G401 (cell line): ENCODE measurements at regions not wholly inside any gene's neighbourhood (a gene's known extent, or its start where the extent isn't known, plus 50 kb on each side); places are given as distances from the start of the nearest gene placed in this dataset.

ENCODE experiments used
- DNase-seq: peaks from one replicate; pipeline ENCODE4 v3.0.0-alpha.2; 2015; ENCODE audit warnings: low spot score
- in situ Hi-C: cut with HindIII; loops from 2 replicates; pipeline ENCODE4 v1.10.0; 2016; ENCODE audit warnings: low sequenced_read_pairs, mixed read lengths

DNA sequence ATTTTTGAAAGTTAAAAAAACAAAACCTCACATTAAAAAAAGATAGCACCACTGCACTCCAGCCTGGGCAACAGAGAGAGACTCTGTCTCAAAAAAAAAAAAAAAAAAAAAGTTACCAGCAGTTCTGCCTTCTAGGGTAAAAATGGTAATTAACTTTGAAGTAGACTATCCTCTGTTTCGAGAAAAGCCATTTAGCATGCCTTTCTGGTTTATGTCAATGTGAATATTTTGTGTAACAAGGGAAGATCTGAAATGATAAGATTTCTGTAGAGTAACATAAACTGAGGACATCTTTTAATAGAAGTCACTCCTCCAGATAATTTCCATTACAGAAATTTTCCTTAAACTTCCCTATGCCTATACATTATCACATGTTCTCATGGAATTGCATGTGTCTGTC lies 203.2 kb upstream of the GAP43 start:
- in situ Hi-C loops: no loop called here
- DNase-seq: no peak

DNA sequence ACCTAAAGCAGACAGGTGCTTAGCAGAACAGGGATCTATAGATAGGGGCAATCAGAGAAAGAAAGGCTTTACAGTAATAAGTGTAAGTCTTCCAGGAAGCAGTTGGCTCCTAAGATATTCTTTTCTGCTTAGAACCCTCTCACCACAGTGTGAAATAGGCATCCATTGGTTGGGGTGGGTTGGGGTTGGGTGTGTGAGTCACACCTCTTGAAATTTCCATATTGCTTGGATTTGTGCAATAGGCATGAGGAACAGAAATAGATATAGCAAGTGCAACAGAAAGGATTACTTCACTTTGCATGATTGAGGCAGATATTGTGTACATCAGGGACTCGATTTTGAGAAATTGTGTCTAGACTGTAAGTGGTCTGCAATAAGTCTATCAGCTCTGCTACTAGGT lies 200.1 kb upstream of the GAP43 start:
- in situ Hi-C loops: no loop called here

DNA sequence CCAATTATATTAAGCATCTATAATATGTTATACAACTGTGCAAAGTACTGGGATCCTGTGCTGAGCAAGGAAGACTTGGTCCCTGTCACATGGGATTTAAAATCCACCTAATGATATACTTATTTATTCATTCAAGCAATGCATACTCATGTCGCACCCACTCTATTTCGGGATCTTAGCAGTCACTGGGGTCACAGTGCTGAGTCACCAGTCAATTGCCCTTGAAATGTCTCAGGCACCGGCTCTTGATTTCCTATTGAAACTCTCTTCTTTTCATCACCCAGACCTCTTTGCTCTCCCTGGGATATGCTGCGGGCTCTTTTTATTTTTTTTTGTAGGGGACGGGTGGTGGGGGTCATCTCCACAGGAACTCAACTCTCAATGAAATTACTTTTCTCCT lies 194.5 kb upstream of the GAP43 start:
- DNase-seq: no peak

More for the DNA sequence above, 200.1 kb upstream of the GAP43 start:
- no peak for DNase-seq

DNA sequence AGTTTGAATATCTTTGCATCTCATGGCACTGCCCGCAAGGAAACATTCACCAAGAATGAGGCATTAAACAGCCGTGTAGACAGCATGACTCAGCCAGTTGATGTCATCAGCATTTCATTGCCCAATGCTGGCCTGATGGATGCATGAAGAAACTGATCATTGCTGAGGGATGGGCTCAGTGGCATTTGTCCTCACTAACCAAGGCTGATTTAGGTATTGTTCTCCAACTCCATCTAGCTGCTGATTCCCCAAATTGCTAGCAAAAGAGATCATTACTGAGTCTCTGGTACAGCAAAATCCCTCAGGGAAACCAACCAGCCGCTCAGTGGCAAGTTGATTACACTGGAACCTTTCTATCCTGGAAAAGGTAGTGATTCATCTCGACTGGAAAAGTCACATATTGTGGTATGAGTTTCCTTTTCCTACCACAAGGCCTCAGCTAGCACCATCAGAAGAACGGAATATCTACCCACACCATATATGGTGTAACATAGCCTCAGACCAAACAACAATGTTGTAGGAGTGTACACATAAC lies 186.5 kb upstream of the GAP43 start:
- in situ Hi-C loops: no loop called here
- no peak for DNase-seq

More for the DNA sequence above, 194.5 kb upstream of the GAP43 start:
- in situ Hi-C loops: no loop called here

DNA sequence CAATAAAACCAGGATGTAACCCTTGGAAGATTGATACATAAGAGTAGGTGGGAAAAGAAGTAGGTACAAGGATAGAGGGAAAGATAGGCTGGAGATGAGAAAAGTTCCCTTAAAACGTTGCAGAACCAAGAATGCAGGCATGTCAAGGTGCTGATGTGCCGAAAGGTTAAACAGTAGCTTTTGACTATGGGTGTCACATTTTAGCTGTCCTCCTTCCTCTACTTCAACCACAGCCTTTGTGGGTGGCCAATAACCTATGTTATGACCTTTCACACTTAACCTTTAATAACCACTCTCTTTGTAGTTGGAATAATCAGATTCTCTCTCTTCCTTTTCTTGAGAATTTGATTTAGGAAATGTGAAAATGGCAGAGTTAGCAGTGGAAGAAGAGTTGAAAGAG lies 184.5 kb upstream of the GAP43 start:
- in situ Hi-C loops: no loop called here
- DNase-seq: no peak

DNA sequence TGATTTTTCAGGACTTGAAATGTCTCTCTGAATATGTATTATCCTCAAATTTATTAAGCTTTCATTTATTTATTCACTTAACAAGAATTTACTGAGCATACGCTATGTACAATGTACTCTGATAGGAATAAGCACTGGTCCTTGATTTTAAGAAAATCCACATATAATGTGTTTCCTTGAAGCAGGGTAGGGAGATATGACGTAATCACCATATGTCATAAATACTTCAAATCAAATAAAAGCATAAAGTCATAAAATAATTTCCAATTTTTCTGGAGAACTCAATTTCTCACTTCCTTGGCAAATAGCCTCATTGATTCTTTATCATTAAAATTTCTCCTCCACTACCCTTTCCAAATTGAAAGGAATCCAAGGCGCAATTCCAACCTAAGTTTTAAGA lies 177.8 kb upstream of the GAP43 start:
- in situ Hi-C loops: no loop called here

DNA sequence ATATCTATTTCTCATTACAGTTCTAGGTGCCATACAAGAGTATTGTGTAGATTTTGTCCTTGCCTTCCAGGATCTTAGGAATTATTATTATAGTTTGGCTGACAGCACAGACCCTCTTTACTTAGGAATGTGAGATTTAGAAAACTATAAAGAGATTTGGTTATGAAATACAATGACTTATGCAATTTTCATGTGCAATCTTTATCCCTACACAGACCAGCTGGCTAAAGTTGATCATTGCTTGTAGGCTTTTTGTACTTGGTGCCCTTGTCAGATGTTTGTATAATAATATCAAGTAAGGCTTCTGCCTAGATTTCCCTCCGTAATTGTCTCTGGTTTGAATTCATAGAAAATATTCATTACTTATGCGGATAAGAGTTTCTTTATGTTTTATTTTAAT lies 174.5 kb upstream of the GAP43 start:
- no peak for DNase-seq
- in situ Hi-C loops: no loop called here

More for the DNA sequence above, 177.8 kb upstream of the GAP43 start:
- DNase-seq: no peak

DNA sequence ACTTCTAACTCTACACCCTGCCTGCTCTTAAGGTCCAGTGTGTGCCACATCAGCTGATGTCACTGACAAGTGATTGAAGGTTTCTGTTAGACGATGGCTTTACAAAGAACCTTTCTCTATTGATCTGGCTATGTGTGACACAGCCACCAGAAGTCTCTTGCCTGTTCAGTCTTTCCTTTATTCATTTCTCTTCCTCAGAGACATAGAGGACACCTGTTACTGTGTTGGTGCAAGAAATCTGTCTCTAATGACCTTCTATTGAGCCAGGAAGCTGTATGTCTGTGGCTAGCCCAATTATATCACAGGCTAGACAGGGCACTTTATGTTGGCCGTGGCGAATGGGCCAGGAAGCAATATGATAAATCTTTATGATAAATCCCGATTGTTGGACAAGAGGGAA lies 173.3 kb upstream of the GAP43 start:
- in situ Hi-C loops: no loop called here

DNA sequence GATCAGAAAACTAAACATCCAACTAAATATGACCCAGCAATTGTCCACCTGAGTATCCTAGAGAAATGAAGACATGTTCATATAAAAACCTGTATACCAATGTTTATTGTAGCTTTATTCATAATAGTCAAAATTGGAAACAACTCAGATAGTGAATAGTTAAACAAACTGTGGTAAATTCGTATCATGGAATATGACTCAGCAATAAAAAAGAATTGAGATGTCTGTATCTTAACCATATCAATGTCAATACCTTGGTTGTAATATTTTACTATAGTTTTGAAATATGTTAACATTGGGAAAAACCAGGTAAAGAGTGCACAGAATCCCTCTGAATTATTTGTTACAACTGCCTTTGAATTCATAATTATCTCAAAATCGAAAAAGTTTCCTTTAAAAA lies 159.3 kb upstream of the GAP43 start:
- in situ Hi-C loops: no loop called here

More for the DNA sequence above, 173.3 kb upstream of the GAP43 start:
- no peak for DNase-seq

DNA sequence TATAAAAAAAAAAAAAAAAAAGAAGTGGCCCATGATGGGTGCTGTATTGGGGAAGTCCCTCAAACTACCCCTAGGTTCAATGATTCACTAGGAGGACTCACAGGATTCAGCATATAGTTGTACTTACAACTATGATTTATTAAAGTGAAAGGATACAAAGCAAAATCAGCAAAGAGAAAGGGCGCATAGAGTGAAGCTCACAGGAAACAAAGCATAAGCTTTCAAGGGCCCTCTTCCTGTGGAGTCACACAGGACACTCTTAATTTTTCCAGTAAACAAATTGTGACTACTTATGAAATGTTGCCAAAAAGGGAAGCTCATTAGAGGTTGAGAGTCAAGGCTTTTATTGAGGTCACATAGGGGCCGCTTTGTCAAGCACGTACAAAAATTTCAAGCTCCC lies 153.7 kb upstream of the GAP43 start:
- in situ Hi-C loops: no loop called here
- no peak for DNase-seq

More for the DNA sequence above, 159.3 kb upstream of the GAP43 start:
- DNase-seq: no peak

DNA sequence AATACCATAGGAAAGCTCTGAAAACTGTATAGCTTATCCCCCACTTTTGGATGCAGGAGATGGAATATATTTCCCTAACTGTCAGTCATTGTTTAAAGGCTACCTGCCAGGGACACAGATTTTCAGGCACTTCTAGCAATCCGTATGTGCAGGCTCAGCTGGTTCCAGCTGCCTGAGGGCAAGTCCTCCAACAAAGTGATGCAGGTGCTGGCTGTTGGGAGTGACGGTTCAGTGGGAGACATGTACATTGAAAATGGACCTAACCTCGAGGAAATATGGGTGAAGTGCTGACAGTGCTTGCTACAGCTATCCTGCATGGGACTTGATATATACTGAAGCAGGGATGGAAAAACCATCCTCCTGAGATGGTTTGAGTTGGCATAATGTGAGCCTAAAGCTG lies 153.1 kb upstream of the GAP43 start:
- no peak for DNase-seq
- in situ Hi-C loops: no loop called here

DNA sequence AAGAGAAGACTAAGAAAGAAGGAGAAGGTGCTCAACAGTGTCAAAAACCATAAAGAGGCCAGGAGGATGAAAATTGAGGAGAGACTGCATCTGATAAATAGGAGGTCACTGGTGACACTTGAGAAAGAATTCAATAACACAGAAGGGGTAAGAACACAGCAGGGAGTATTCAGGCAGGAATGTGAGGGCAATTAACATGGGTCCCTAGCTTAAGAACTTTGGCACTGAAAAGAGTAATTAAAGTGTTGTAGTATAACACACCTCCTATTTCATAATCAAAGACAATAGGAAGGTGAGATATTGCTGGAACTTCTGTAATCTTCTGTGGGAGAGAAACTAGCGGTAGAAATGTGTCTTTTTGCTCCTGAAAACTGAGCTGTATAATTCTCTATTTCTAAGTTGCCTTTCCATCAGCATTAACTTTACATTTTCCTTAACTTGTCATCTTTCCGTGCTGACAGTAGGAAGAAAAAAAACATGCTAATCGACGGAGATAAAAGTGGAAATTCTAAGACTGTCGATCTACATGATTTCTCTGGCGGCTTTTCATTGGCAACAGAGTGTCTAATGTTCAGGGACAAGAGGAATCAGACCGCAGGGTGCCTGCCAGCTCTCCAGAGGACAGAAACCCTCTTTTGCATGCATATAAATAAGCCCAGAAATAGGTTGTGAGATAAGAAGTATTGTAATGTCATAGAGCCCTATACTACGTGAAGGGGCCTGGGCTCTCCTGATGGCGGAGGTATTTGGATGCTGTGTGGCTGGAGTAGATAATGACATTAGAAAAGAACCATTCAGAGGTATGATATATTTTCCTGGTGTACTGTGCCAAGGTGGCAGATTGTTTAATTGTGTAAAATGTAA lies 147.9 kb upstream of the GAP43 start:
- peak; percentile 69 for DNase-seq
- in situ Hi-C loops: no loop called here

DNA sequence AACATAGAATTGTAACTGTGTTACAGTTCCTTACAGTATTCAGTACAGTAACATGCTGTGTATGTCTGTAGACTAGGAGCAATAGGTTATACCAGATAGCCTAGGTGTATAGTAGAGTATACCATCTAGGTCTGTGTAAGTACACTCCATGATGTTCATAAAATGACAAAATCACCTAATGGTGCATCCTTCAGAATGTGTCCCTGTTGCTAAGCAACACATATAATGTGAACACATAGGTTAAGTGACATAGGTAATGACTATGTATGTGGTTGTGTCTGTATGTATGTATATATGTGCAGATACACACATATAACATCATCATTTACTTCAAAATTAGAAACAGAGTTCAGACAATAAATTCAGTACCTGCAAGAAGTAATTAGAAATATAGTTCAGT lies 146.8 kb upstream of the GAP43 start:
- no peak for DNase-seq
- in situ Hi-C loops: no loop called here

DNA sequence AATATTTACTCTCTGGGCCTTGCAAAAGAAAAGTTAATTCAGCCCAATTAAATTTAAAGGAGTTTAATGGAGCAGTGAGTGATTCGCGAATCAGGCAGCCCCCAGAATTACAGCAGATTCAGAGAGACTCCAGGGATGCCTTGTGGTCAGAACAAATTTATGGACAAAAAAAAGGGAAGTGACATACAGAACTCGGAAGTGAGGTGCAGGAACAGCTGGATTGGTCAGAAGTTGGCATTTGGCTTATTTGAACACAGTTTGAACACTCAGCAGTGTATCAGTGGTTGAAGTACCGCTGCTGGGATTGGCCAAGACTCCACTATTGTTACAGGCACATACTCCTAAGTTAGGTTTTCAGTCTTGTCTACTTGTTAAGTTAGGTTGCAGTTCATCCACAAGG lies 145.0 kb upstream of the GAP43 start:
- in situ Hi-C loops: no loop called here
- no peak for DNase-seq

DNA sequence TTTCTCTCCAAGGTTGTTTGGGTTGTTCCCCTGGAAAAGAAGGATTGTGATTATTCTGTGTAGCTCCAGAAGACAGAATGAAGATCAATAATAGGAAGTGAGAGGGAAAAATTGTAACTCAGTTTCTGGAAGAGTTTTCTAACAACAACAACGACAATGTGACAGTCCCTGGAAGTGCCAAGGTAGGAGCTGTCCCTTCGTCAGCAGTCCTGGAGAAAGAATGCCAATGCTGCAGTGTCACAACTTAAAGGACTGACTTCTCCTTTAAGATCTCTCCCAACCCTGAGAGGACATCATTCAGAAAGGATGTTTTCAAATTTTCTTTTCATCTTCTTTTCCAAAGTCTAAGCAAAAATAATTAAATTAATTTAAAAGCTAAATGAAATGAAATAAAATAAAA lies 136.4 kb upstream of the GAP43 start:
- DNase-seq: no peak
- in situ Hi-C loops: no loop called here

DNA sequence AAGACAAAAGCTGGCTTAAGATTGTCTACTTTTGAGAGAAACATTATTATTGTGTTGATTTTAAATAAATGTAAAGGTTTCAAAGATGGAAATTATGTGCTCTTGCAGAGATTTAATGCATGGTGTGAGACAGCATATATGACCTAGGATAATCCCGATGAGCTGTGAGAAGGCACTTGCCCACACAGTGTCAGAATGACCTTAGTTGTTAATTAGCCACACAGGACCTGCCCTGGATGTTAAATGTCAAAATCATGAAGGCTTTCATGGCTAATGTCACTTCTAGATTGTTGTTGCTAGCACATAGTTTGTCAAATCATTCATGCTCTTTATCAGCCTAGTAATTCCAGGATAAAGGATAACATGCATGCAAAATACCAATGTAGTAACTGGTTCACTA lies 135.3 kb upstream of the GAP43 start:
- in situ Hi-C loops: no loop called here
- DNase-seq: no peak

DNA sequence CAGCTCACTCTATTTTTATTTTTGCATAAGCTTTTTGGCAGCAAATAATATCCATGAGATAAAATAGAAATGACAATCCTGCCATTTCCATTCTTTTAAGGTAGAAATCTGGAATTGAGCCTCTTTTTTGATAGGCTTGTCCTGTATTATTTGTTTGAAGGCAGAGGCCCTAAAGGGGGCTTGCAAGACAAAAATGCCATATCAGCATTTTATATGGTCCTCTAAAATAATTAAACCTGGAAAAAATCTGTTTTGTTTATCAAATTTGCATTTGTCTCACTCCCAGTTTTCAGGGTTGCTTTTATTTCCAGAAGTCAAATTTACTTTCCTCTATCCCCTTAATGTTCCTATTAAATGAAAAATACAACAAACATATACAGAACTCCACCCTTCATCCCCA lies 134.9 kb upstream of the GAP43 start:
- DNase-seq: no peak
- in situ Hi-C loops: no loop called here

DNA sequence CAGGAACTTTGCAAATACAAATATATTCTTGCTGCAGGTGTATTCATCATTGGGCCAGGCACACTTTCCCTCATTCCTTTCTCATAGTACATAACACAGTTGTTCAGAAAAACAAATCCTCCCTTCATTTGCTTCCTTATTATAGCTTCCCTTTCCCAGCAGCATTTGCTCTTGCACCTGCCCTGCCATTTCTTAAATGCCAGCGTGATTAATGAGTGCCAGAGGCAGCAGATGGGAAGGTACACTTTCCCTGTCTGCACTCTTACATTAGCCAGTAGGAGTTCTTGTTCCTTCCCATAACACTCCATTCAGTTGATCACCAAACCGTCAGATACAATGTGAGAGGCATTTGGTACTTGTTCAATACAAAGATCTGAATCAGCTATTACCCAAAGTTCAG lies 128.5 kb upstream of the GAP43 start:
- in situ Hi-C loops: no loop called here
- peak; percentile 57 for DNase-seq

DNA sequence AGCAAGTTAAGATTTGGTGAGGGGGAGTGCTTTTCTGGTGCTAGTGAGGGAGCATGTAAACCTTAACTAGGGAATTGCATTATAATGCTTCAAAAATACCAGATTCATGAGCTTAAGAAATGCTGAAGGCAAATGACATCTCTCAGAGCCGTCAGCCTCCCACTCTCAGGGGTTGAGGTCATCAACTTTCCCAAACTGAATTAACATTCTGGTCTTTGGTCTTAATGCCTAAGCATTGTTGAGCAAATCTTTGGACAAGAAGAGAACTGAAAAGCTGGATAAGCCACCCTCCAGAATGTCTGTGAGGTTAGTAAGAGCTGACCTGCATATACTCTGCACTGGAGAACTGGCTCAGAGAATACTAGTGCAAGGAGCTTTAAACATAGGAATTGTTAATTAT lies 124.9 kb upstream of the GAP43 start:
- DNase-seq: no peak
- in situ Hi-C loops: no loop called here

DNA sequence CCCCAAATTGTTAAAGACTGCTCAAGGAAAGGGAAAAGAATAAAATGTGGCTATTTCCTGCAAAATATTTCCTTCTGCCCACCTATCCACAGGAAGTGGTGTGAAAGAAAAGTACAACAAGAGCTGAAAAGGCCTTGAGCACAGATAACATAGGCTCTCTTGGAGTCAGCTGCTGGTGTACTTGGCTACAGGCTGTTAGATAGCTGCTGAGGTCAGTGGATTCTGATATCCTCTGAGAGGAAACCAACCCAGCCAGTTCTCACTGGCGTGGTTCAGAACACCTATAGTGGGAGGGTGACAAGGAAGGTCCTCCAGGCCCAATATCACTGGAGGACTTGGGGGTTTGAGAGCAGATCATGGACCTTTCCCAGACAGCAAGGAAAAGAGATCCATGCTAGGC lies 124.4 kb upstream of the GAP43 start:
- in situ Hi-C loops: no loop called here

DNA sequence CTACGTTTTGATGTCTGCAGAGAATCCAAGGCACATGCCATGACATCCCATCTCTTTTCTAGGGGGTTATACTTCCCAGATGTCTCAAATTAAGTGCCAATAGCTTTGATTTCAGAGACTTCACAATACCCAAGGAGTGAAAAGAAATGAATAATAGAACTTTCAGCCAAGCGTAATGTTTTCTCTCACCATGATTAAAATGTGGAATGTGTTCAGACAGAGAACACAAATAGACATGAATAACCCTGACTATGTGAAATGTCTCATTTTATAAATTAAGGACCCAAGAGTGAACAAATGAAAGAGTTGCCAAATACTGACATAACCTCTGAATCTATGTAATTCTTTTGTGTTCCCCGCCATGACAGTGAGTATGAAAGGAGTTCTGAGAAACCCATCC lies 123.6 kb upstream of the GAP43 start:
- in situ Hi-C loops: no loop called here

More for the DNA sequence above, 124.4 kb upstream of the GAP43 start:
- no peak for DNase-seq

More for the DNA sequence above, 123.6 kb upstream of the GAP43 start:
- DNase-seq: no peak
